ENCODE measurements at regions not wholly inside any gene's neighbourhood (a gene's known extent, or its start where the extent isn't known, plus 50 kb on each side); places are given as distances from the start of the nearest gene placed in this dataset.
"Not testable (repeated sequence)": the region's sequence is repeated elsewhere in the genome, so short reads cannot be mapped to it uniquely, and the experiment has no call there.

DNA sequence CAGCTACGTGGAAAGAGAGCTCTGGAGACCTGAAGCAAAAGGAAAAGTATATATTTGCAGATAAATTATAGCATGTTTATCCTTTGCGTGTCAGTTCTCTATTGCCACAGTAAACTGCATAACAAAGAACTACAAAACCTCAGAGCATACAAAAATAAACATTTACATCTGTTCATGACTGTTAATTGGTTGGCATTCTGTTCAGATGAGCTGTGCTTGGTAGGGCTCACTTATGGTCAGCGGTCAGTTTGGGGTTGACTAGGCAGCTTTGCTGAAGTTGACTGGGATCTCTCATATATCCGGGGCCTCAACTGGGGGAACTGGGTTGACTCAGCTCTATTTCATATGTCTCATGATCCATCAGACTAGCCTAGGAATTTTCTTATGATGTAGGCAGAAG lies 257.7 kb downstream of the TLE1 start:
- H3K27ac Mint-ChIP-seq, result no peak overlapping the region
- H3K36me3 Mint-ChIP-seq, result no peaks in the 10 kb centered on the region
- peaks cover 16% of the 10 kb centered on the region for H3K9me3 Mint-ChIP-seq
- H3K4me3 Mint-ChIP-seq, result no peak overlapping the region
- H3K4me1 Mint-ChIP-seq, result no peaks in the 10 kb centered on the region
- CTCF ChIA-PET, result no interaction called here
- no peak for DNase-seq
- H3K27me3 Mint-ChIP-seq, result no peaks in the 10 kb centered on the region

GRCh38 chr9:81430727-81431126 lies 258.6 kb downstream of the TLE1 start:
- Mint-ChIP-seq H3K27me3 (no peaks in the 10 kb centered on the region), H3K4me3 (no peak overlapping the region), H3K4me1 (no peaks in the 10 kb centered on the region), H3K36me3 (no peaks in the 10 kb centered on the region), H3K9me3 (peaks cover 19% of the 10 kb centered on the region), H3K27ac (no peak overlapping the region)
- CTCF ChIA-PET, result no interaction called here
- no peak for DNase-seq

- DNase-seq, result no peak
- Mint-ChIP-seq H3K27me3 (no peaks in the 10 kb centered on the region), H3K9me3 (peaks cover 25% of the 10 kb centered on the region), H3K4me1 (no peaks in the 10 kb centered on the region), H3K27ac (no peak overlapping the region), H3K36me3 (no peaks in the 10 kb centered on the region), H3K4me3 (no peak overlapping the region)
- CTCF ChIA-PET, result no interaction called here
These were observed 261.5 kb downstream of the TLE1 start for GRCh38 chr9:81427870-81428269.

DNA sequence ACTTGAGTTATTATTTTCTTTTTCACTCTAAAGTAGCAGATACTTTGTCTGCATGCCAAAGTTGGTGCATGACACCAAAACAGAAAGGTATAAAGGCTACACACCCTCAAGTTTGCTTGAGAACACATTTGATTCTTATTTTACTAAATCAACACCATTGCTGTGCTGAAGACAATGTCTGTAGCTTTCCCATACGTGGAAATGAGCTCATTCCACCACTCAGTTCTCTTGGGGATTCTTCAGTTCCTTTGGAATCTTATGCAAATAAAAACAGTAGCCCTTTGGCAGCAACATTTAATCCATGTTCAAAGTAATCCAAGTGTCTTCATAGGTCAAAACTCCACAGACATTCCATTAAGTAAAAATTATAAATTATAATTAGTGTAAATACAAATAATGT lies 264.9 kb downstream of the TLE1 start:
- no peaks in the 10 kb centered on the region for H3K27me3 Mint-ChIP-seq
- CTCF ChIA-PET, result no interaction called here

GRCh38 chr9:81423589-81424326 lies 265.6 kb downstream of the TLE1 start:
- Mint-ChIP-seq H3K9me3 (peaks cover 14% of the 10 kb centered on the region), H3K4me3 (no peak overlapping the region), H3K4me1 (no peaks in the 10 kb centered on the region), H3K36me3 (no peaks in the 10 kb centered on the region), H3K27me3 (no peaks in the 10 kb centered on the region), H3K27ac (no peak overlapping the region)
- CTCF ChIA-PET, result no interaction called here
- DNase-seq, result no peak

More for the DNA sequence above, 264.9 kb downstream of the TLE1 start:
- peaks cover 14% of the 10 kb centered on the region for H3K9me3 Mint-ChIP-seq
- no peak overlapping the region for H3K27ac Mint-ChIP-seq
- no peak for DNase-seq
- no peaks in the 10 kb centered on the region for H3K4me1 Mint-ChIP-seq
- H3K4me3 Mint-ChIP-seq, result no peak overlapping the region
- H3K36me3 Mint-ChIP-seq, result no peaks in the 10 kb centered on the region

DNA sequence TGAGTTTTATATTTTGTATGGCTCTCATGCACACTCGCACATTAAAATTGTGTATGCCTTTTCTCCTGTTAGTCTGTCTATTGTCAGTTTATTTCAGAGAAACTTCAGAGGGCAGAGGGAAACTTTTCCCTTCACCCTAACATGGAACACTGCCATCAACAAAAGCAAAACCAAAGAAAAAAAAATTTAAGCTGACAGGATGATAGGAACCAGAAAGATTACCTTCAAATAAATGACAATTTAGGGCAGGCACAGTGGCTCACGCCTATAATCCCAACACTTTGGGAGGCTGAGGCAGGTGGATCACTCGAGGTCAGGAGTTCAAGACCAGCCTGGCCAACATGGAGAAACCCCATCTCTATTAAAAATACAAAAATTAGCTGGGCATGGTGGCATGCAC lies 268.3 kb downstream of the TLE1 start:
- CTCF ChIA-PET, DNase-seq, H3K36me3 Mint-ChIP-seq, H3K27me3 Mint-ChIP-seq, H3K4me1 Mint-ChIP-seq, H3K27ac Mint-ChIP-seq, H3K4me3 Mint-ChIP-seq, H3K9me3 Mint-ChIP-seq: not testable (repeated sequence)

- DNase-seq, result no peak
- no peak overlapping the region for H3K4me3 Mint-ChIP-seq
- H3K4me1 Mint-ChIP-seq, result no peaks in the 10 kb centered on the region
- H3K36me3 Mint-ChIP-seq, result no peaks in the 10 kb centered on the region
- no peak overlapping the region for H3K27ac Mint-ChIP-seq
- peaks cover under 1% of the 10 kb centered on the region for H3K9me3 Mint-ChIP-seq
- CTCF ChIA-PET, result no interaction called here
- no peaks in the 10 kb centered on the region for H3K27me3 Mint-ChIP-seq
These were observed 269.3 kb downstream of the TLE1 start for GRCh38 chr9:81420024-81420423.

DNA sequence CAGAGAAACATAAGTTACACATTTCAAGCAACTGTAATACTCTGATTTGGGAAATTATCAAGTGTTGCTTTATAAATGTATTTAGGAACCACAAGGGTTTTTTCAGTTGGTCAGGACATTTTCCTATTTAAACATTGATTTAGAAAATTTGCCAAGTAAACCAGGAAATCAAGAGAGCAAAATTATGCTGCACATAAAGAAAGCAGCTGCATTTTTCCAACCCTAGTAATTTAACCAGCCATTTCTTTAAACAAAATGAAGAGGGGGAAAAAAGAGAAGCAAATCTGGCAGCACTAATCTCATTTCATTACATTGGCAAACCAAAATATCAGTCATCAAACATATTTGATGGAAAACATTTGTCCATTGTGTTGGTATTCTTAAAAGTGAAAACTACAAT lies 271.4 kb downstream of the TLE1 start:
- CTCF ChIA-PET, result no interaction called here
- no peaks in the 10 kb centered on the region for H3K36me3 Mint-ChIP-seq
- no peaks in the 10 kb centered on the region for H3K9me3 Mint-ChIP-seq
- no peak for DNase-seq
- no peaks in the 10 kb centered on the region for H3K27me3 Mint-ChIP-seq
- no peaks in the 10 kb centered on the region for H3K4me1 Mint-ChIP-seq
- H3K27ac Mint-ChIP-seq, result no peak overlapping the region
- H3K4me3 Mint-ChIP-seq, result no peak overlapping the region

- Mint-ChIP-seq H3K4me1 (no peaks in the 10 kb centered on the region), H3K27me3 (no peaks in the 10 kb centered on the region), H3K4me3 (no peak overlapping the region), H3K27ac (no peak overlapping the region), H3K36me3 (no peaks in the 10 kb centered on the region), H3K9me3 (no peaks in the 10 kb centered on the region)
- DNase-seq, result no peak
- CTCF ChIA-PET, result no interaction called here
These were observed 272.1 kb downstream of the TLE1 start for GRCh38 chr9:81417299-81417675.

DNA sequence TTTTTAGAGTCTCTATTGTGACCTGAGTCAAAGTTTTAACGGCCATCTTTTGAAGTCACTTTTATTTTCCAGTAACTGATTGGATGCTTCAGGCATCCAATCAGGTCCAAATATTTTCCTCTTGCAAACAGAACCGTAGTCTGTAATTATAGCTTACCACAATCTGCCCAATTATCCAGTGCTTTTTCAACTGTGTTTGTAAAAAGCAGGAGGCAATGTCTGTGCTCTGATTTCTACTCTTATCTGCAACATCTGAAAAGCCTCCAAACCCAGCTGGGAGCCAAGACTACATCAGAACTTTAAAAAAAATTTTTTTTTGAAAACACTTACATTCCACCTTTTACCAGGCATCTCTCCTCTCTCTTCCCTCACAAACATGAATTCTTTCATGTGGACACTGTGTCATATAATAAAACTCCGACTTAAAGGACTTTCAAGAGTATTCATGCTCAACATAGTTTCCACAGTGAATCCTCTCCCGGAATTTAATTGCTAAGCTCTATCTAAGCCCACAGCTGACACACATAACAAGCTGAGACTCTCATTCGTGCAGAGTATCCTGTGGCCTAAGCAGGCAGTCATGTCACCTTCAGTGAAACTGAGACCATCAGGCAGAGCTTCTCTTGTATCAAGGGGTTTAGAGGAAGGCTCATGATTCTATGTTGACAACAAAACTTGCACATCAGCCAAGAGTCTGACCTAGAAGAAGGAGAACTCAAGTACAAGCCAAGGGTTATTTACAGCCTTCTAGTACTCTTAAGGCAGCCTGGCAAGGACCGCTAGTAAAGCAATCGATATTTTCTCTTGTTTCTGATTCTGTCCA lies 272.7 kb downstream of the TLE1 start:
- Mint-ChIP-seq H3K4me1 (no peaks in the 10 kb centered on the region), H3K36me3 (no peaks in the 10 kb centered on the region), H3K9me3 (no peaks in the 10 kb centered on the region), H3K27me3 (no peaks in the 10 kb centered on the region), H3K27ac (no peak overlapping the region), H3K4me3 (no peak overlapping the region)
- DNase-seq, result no peak
- CTCF ChIA-PET, result no interaction called here

DNA sequence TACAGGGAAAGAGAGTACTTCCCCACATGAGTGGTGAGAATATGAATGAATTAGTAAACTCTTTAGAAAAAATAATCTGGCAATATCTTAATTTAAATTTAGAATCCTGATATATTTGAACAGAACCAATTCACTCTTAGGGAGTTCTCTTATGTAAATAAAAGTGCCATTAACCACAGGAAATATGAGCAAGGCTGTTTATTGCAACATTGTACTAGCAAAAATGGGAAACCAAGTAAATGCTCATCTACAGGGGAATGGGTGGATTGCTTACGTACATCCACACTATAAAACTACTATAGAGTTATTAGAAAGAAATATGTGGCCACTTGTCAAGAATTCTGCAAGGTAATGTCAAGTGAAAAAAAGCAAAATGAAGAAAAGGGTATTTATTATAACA lies 274.5 kb downstream of the TLE1 start:
- CTCF ChIA-PET, result no interaction called here
- no peak for DNase-seq

DNA sequence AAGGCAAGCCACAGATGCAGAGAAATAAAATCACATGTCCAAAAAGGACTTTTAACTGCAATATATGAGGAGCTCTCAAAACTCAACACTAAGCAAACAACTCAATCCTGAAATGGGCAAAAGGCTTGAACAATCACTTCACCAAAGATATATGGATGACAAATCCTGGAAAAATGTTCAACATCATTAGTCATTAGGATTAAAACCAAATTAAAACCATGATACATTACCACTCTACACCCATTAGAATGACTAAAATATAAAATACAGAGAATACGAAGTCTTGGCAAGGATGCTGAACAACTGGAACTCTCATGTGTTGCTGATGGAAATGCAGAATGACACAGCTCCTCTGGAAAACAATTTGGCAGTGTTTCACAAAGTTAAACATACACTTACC lies 277.4 kb downstream of the TLE1 start:
- CTCF ChIA-PET, result no interaction called here
- no peak for DNase-seq
- H3K36me3 Mint-ChIP-seq, result no peaks in the 10 kb centered on the region

More for the DNA sequence above, 274.5 kb downstream of the TLE1 start:
- Mint-ChIP-seq H3K9me3 (no peaks in the 10 kb centered on the region), H3K27me3 (no peaks in the 10 kb centered on the region), H3K36me3 (no peaks in the 10 kb centered on the region), H3K4me3 (no peak overlapping the region), H3K27ac (no peak overlapping the region), H3K4me1 (no peaks in the 10 kb centered on the region)

GRCh38 chr9:81410201-81410600 lies 279.1 kb downstream of the TLE1 start:
- no peak for DNase-seq
- no peaks in the 10 kb centered on the region for H3K4me1 Mint-ChIP-seq
- no peaks in the 10 kb centered on the region for H3K27me3 Mint-ChIP-seq
- CTCF ChIA-PET, result no interaction called here
- H3K4me3 Mint-ChIP-seq, result no peak overlapping the region
- no peak overlapping the region for H3K27ac Mint-ChIP-seq
- no peaks in the 10 kb centered on the region for H3K36me3 Mint-ChIP-seq
- H3K9me3 Mint-ChIP-seq, result no peaks in the 10 kb centered on the region

More for the DNA sequence above, 277.4 kb downstream of the TLE1 start:
- H3K27me3 Mint-ChIP-seq, result no peaks in the 10 kb centered on the region
- no peaks in the 10 kb centered on the region for H3K9me3 Mint-ChIP-seq
- H3K27ac Mint-ChIP-seq, result no peak overlapping the region
- H3K4me3 Mint-ChIP-seq, result no peak overlapping the region
- no peaks in the 10 kb centered on the region for H3K4me1 Mint-ChIP-seq

GRCh38 chr9:81408951-81409350 lies 280.4 kb downstream of the TLE1 start:
- Mint-ChIP-seq H3K9me3 (no peaks in the 10 kb centered on the region), H3K27me3 (no peaks in the 10 kb centered on the region), H3K36me3 (no peaks in the 10 kb centered on the region), H3K4me1 (no peaks in the 10 kb centered on the region), H3K27ac (no peak overlapping the region), H3K4me3 (no peak overlapping the region)
- DNase-seq, result no peak
- CTCF ChIA-PET, result no interaction called here

DNA sequence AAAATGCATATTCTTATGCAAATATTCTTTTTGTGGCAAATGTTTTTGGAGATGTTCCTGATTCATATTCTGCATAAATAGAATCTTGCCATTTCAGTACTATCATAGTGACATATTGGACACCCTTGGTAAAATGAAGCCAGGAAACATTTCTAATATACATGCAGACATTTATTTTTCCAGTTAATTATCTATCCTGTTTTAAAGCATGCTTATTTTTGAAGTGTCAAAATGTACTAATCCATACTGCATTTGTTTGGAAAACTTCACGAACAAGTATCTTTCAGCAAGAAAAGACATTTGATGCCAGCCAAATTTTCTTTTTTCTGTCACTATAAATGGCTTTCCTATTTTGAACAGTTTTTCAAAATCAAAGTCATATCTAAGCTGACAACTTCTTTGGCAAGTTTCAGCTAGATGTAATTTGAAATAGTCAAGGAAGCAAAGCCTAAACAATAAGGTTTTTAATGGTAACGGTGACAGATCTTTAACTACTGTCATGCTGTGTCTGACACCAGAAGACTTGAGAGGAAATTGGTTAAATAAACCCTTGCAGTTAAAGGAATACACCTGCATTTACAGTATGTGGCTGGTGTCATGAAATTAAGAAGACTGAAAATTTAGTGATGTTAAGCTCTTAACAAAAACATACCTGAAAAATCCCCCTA lies 284.3 kb downstream of the TLE1 start:
- Mint-ChIP-seq H3K36me3 (no peaks in the 10 kb centered on the region), H3K27ac (no peak overlapping the region), H3K4me1 (no peaks in the 10 kb centered on the region), H3K27me3 (no peaks in the 10 kb centered on the region), H3K9me3 (no peaks in the 10 kb centered on the region), H3K4me3 (no peak overlapping the region)
- no peak for DNase-seq
- CTCF ChIA-PET, result no interaction called here
